ENCODE measurements at regions not wholly inside any gene's neighbourhood (a gene's known extent, or its start where the extent isn't known, plus 50 kb on each side); places are given as distances from the start of the nearest gene placed in this dataset.

DNA sequence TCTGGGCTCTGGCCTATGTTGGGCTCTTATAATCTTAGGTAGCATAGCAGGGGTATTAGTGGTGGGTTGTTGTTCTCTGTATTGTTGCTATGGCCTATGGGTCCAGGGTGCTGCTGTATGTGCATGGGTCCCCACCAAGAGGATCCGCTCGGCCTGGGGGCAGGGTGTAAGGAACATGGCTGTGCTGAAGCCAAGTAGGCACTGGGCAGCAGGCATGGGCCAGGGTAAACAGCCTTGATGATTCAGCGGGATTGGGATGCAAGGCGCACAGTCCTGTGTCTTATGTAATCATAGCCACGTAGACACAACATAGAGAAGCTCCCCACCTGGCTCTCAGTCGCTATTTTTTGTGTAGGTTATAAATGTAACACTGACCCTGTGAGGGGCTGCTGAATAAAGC, 306.9 kb downstream of the ZPLD1 start:
- Mint-ChIP-seq H3K4me3 (no peak overlapping the region), H3K9me3 (no peaks in the 10 kb centered on the region), H3K27me3 (ENCODE audit: low read depth) (no peaks in the 10 kb centered on the region), H3K4me1 (peaks cover 0 to 2% of the 10 kb centered on the region in 2 experiments; a peak in 1 of 4 replicates), H3K27ac (no peak overlapping the region; a peak in 1 of 7 replicates), H3K36me3 (ENCODE audit: insufficient read depth in 1 of 3, low read depth in 3 of 3) (peaks cover 0 to 1% (median 0%) of the 10 kb centered on the region in 3 experiments; a peak in 1 of 7 replicates)
- H3T11ph ChIP-seq (ENCODE audit: low read length): no peak overlapping the region
- no peaks in the 10 kb centered on the region for H3K9me3 ChIP-seq (ENCODE audit: control insufficient read depth, low read depth, low read length)
- H3K79me1 ChIP-seq (ENCODE audit: insufficient read depth, low read depth, low read length, poor library complexity, severe bottlenecking): no peaks in the 10 kb centered on the region
- H2AK5ac ChIP-seq (ENCODE audit: insufficient read length, low read length): no peak overlapping the region
- H2BK120ac ChIP-seq (ENCODE audit: low read depth, low read length, poor library complexity, severe bottlenecking): no peak overlapping the region
- WGBS (ENCODE audit: extremely low coverage, insufficient read length, low lambda C conversion rate): no CpG with 5 or more reads among the region's 6 CpGs
- no peak overlapping the region for H3K4ac ChIP-seq (ENCODE audit: low read depth, low read length)
- H2AFZ ChIP-seq (ENCODE audit: low read length): no peak overlapping the region
- H3K56ac ChIP-seq (ENCODE audit: insufficient read length, low read depth, low read length): no peak overlapping the region
- H4K20me1 ChIP-seq (ENCODE audit: control insufficient read depth, insufficient read depth, insufficient read length): no peaks in the 10 kb centered on the region
- H3K14ac ChIP-seq (ENCODE audit: insufficient read depth, low read length): no peak overlapping the region
- no peak overlapping the region for H2BK5ac ChIP-seq (ENCODE audit: insufficient read length, low read length)
- no peak overlapping the region for H3K9ac ChIP-seq (ENCODE audit: extremely low read depth, insufficient read length, low read length)
- H3K27ac ChIP-seq (ENCODE audit: insufficient read length, low read depth, low read length): no peak overlapping the region
- H3K79me2 ChIP-seq (ENCODE audit: insufficient read depth, low read length): no peaks in the 10 kb centered on the region
- no peaks in the 10 kb centered on the region for H3K27me3 ChIP-seq (ENCODE audit: insufficient read depth, low read length)
- no peak overlapping the region for H3K18ac ChIP-seq (ENCODE audit: insufficient read length, low read depth, low read length)
- no peaks in the 10 kb centered on the region for H3K23me2 ChIP-seq (ENCODE audit: insufficient read length, low read depth, low read length, poor library complexity, severe bottlenecking)
- H2BK12ac ChIP-seq (ENCODE audit: insufficient read length, low read depth, low read length): no peak overlapping the region
- H4K8ac ChIP-seq (replicated peaks; ENCODE audit: insufficient read length, low read depth, low read length): no peak overlapping the region
- no peak overlapping the region for H2BK20ac ChIP-seq (ENCODE audit: low read depth, low read length, poor library complexity, severe bottlenecking)
- H4K91ac ChIP-seq (ENCODE audit: insufficient read length, low read depth, low read length): no peak overlapping the region
- no peak overlapping the region for H3K4me2 ChIP-seq (ENCODE audit: insufficient read depth, insufficient read length, low read length)
- H2BK15ac ChIP-seq (ENCODE audit: low read depth, low read length): no peak overlapping the region
- DNase-seq: no peak
- no peaks in the 10 kb centered on the region for H3K4me1 ChIP-seq (ENCODE audit: insufficient read depth, low read length)
- TF ChIP-seq, protein P1, sequence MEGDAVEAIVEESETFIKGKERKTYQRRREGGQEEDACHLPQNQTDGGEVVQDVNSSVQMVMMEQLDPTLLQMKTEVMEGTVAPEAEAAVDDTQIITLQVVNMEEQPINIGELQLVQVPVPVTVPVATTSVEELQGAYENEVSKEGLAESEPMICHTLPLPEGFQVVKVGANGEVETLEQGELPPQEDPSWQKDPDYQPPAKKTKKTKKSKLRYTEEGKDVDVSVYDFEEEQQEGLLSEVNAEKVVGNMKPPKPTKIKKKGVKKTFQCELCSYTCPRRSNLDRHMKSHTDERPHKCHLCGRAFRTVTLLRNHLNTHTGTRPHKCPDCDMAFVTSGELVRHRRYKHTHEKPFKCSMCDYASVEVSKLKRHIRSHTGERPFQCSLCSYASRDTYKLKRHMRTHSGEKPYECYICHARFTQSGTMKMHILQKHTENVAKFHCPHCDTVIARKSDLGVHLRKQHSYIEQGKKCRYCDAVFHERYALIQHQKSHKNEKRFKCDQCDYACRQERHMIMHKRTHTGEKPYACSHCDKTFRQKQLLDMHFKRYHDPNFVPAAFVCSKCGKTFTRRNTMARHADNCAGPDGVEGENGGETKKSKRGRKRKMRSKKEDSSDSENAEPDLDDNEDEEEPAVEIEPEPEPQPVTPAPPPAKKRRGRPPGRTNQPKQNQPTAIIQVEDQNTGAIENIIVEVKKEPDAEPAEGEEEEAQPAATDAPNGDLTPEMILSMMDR (conservative IDR thresholded peaks at IDR 0.05): no peak
- H3K23ac ChIP-seq (ENCODE audit: insufficient read length, low read depth, low read length): no peak overlapping the region
- no peak overlapping the region for H4K5ac ChIP-seq (ENCODE audit: insufficient read length, low read depth, low read length)
